Memory B cell (primary cell): ENCODE measurements at regions not wholly inside any gene's neighbourhood (a gene's known extent, or its start where the extent isn't known, plus 50 kb on each side); places are given as distances from the start of the nearest gene placed in this dataset.
"Not testable (repeated sequence)": the region's sequence is repeated elsewhere in the genome, so short reads cannot be mapped to it uniquely, and the experiment has no call there.

ENCODE experiments used
- ATAC-seq: fragments of 150-1000 bp; cut with Tn5 transposase; 2 replicates; pipeline ENCODE4 v1.10.0; 2021; ENCODE audit warnings: low read depth, mild to moderate bottlenecking, moderate library complexity
- DNase-seq, 2 donors: peaks; one replicate each; pipeline ENCODE4 v3.0.0; 2022; ENCODE audit warnings: low spot score in 2 of 2
- H3K27ac Mint-ChIP-seq: one replicate; pipeline ENCODE4 v1.8.0; 2022; ENCODE audit warnings: mild to moderate bottlenecking, moderate library complexity, mixed read lengths
- H3K27me3 Mint-ChIP-seq: one replicate; pipeline ENCODE4 v1.8.0; 2022; ENCODE audit warnings: mixed read lengths
- H3K36me3 Mint-ChIP-seq: one replicate; pipeline ENCODE4 v1.8.0; 2022; ENCODE audit warnings: mild to moderate bottlenecking, mixed read lengths
- H3K4me1 Mint-ChIP-seq: one replicate; pipeline ENCODE4 v1.8.0; 2022; ENCODE audit warnings: mixed read lengths
- H3K4me3 Mint-ChIP-seq: one replicate; pipeline ENCODE4 v1.8.0; 2022; ENCODE audit warnings: mild to moderate bottlenecking, moderate library complexity, mixed read lengths
- H3K9me3 Mint-ChIP-seq: one replicate; pipeline ENCODE4 v1.8.0; 2022; ENCODE audit warnings: mixed read lengths

GRCh38 chr10:91061608-91062007 lies 140.7 kb upstream of the ANKRD1 start:
- Mint-ChIP-seq H3K9me3 (no peaks in the 10 kb centered on the region), H3K27me3 (no peaks in the 10 kb centered on the region), H3K4me1 (no peaks in the 10 kb centered on the region), H3K4me3 (no peak overlapping the region), H3K36me3 (no peaks in the 10 kb centered on the region), H3K27ac (no peak overlapping the region)
- DNase-seq, result no peak
- ATAC-seq, result no peak

- Mint-ChIP-seq H3K9me3 (no peaks in the 10 kb centered on the region), H3K27me3 (peaks cover 1% of the 10 kb centered on the region), H3K36me3 (no peaks in the 10 kb centered on the region), H3K27ac (no peak overlapping the region), H3K4me1 (no peaks in the 10 kb centered on the region), H3K4me3 (no peak overlapping the region)
- ATAC-seq (no peak), DNase-seq (no peak)
These were observed 141.2 kb upstream of the ANKRD1 start for GRCh38 chr10:91062091-91062490.

DNA sequence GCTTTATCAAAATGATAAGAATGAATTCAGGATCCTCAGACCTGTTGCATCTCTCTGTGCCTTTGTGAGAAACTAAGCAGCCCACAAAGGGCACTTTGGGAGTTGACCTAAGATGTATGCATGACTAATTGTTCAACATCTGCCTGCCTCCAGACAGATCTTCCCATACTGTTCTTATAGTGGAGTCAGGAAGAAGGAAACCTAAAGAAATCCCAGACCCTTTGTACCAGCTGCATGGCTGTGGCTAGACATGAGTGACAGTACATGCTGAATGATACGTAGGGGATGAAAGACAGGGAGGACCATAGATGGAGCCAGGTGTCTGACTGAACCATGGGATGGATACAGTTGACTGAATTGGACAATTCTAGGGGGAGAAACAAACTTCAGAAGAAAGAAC lies 148.7 kb upstream of the PCGF5 start:
- Mint-ChIP-seq H3K4me1 (no peaks in the 10 kb centered on the region), H3K36me3 (no peaks in the 10 kb centered on the region), H3K27me3 (peaks cover 7% of the 10 kb centered on the region), H3K9me3 (no peaks in the 10 kb centered on the region), H3K4me3 (no peak overlapping the region), H3K27ac (no peak overlapping the region)
- ATAC-seq (no peak), DNase-seq (no peak)

DNA sequence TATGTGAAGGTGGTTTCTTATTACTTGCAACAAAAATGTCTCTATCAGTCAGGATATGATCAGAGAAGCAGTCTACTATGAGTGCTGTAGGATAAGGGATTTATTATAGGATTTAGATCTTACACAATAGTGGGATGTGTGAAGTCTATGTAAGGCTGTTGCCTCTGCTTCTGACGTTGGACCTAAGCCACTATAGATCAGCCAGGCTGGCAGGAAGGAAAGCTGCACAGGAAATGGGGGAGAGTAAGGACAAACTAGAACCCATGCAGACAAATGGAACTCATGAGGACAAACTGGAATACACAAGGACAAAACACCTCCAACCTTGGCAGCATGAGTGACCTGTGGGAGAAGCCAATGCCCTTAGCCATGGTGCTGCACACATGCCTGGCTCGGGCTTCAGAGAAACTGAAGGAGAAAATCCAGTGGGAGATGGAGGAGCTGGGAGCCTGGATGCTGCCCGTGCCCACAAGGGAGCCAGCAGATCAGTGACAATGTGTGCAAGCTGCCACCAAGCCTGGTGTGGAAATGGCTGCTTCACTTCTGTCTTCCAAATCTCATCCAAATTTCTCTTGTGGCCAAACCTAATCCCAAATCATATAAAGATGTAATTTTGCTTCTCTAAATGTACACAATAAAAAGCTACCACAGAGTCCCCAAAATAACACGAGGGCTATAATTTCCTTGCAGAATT lies 147.0 kb upstream of the PCGF5 start:
- Mint-ChIP-seq H3K36me3 (no peaks in the 10 kb centered on the region), H3K4me1 (no peaks in the 10 kb centered on the region), H3K4me3 (no peak overlapping the region), H3K9me3 (no peaks in the 10 kb centered on the region), H3K27ac (no peak overlapping the region), H3K27me3 (peaks cover 6% of the 10 kb centered on the region)
- no peak for ATAC-seq
- DNase-seq, result no peak

DNA sequence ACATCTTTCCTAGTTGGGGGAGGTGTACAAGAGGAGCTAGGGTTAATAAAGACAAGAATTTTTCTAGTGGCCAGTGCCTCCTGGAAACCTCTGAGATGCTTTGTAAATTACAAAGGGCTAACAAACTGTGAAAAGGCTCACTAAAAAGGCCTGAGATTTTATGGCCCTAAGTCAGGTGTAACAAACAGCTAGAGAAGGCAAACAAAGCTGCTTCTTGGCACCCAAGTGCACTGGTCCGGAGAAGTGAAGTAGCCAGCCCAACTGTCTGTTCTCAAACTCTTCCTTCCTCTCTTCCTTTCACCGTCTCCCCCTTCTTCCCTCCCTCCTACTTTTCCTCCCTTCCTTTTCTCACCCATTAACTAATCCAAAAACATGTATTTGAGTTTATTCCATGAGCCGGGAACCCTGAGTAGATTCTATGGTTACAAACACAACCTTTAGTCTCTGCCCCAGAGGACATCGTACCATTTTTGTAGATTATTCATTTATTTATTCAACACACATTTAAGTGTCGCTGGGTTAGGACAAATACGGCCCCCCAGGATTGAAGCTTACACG lies 143.4 kb upstream of the PCGF5 start:
- no peak for ATAC-seq
- no peak for DNase-seq
- H3K27ac Mint-ChIP-seq, result no peak overlapping the region
- no peaks in the 10 kb centered on the region for H3K36me3 Mint-ChIP-seq
- peaks cover 6% of the 10 kb centered on the region for H3K27me3 Mint-ChIP-seq
- H3K9me3 Mint-ChIP-seq, result no peaks in the 10 kb centered on the region
- peaks cover 2% of the 10 kb centered on the region for H3K4me1 Mint-ChIP-seq
- no peak overlapping the region for H3K4me3 Mint-ChIP-seq

- Mint-ChIP-seq H3K36me3 (no peaks in the 10 kb centered on the region), H3K4me3 (no peak overlapping the region), H3K9me3 (peaks cover 1% of the 10 kb centered on the region), H3K4me1 (peaks cover 3% of the 10 kb centered on the region), H3K27me3 (peaks cover 3% of the 10 kb centered on the region), H3K27ac (no peak overlapping the region)
- DNase-seq, result no peak
- ATAC-seq, result no peak
These were observed 142.9 kb upstream of the PCGF5 start for GRCh38 chr10:91077549-91078071.

- DNase-seq (no peak), ATAC-seq (no peak)
- Mint-ChIP-seq H3K27me3 (peaks cover 3% of the 10 kb centered on the region), H3K9me3 (peaks cover 1% of the 10 kb centered on the region), H3K36me3 (no peaks in the 10 kb centered on the region), H3K27ac (no peak overlapping the region), H3K4me1 (peaks cover 3% of the 10 kb centered on the region), H3K4me3 (no peak overlapping the region)
These were observed 139.7 kb upstream of the PCGF5 start for GRCh38 chr10:91080776-91081175.

GRCh38 chr10:91082447-91082846 lies 138.0 kb upstream of the PCGF5 start:
- no peak for DNase-seq
- H3K27me3 Mint-ChIP-seq, result peaks cover 2% of the 10 kb centered on the region
- ATAC-seq, result no peak
- no peak overlapping the region for H3K27ac Mint-ChIP-seq
- H3K4me3 Mint-ChIP-seq, result no peak overlapping the region
- H3K4me1 Mint-ChIP-seq, result peaks cover 3% of the 10 kb centered on the region
- H3K36me3 Mint-ChIP-seq, result no peaks in the 10 kb centered on the region
- peaks cover 1% of the 10 kb centered on the region for H3K9me3 Mint-ChIP-seq

GRCh38 chr10:91088300-91089140 lies 131.9 kb upstream of the PCGF5 start:
- Mint-ChIP-seq H3K27ac (no peak overlapping the region), H3K4me3 (no peak overlapping the region), H3K9me3 (no peaks in the 10 kb centered on the region), H3K27me3 (no peaks in the 10 kb centered on the region), H3K36me3 (peaks cover 2% of the 10 kb centered on the region), H3K4me1 (peaks cover 2% of the 10 kb centered on the region)
- ATAC-seq, result peak; percentile 74
- no peak for DNase-seq

GRCh38 chr10:91090761-91091529 lies 129.5 kb upstream of the PCGF5 start:
- DNase-seq (no peak), ATAC-seq (peak; percentile 53)
- H3K27ac Mint-ChIP-seq, result no peak overlapping the region
- H3K9me3 Mint-ChIP-seq, result peaks cover 9% of the 10 kb centered on the region
- no peaks in the 10 kb centered on the region for H3K27me3 Mint-ChIP-seq
- H3K36me3 Mint-ChIP-seq, result peaks cover 9% of the 10 kb centered on the region
- H3K4me3 Mint-ChIP-seq, result no peak overlapping the region
- H3K4me1 Mint-ChIP-seq, result peaks cover 4% of the 10 kb centered on the region

DNA sequence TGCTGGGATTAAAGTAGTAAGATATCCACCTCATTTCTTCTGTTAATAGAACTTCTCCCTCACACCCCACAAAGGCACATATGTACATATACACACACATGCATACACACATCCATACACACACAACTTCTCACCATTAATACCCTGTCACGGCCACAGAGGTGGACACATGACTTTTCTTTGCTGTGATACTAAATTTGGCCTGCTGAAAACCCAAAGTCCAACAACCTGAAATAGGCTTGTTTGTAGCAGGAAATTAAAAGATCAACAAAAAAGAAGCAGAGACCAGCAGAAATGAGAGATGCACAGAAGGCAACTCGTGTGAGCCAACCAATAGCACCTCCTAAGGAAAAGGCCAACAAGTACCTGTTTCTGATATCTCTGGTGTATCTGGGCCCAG lies 128.7 kb upstream of the PCGF5 start:
- ATAC-seq, result no peak
- Mint-ChIP-seq H3K4me1 (peaks cover 4% of the 10 kb centered on the region), H3K27me3 (no peaks in the 10 kb centered on the region), H3K4me3 (no peak overlapping the region), H3K9me3 (peaks cover 9% of the 10 kb centered on the region), H3K36me3 (peaks cover 9% of the 10 kb centered on the region), H3K27ac (no peak overlapping the region)
- DNase-seq, result no peak

DNA sequence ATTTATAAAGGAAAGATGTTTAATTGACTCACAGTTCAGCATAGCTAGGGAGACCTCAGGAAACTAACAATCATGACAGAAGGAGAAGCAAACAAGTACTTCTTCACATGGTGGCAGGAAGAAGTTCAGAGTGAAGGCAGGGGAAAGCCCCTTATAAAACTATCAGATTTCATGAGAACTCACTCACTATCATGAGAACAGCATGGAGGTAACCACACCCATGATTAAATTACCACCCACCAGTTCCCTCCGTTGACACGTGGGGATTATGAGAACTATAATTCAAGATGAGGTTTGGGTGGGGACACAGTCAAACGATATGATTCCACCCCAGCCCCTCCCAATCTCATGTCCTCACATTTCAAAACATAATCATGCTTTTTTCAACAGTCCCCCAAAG lies 124.2 kb upstream of the PCGF5 start:
- Mint-ChIP-seq H3K9me3 (peaks cover 14% of the 10 kb centered on the region), H3K27ac (no peak overlapping the region), H3K4me1 (peaks cover 4% of the 10 kb centered on the region), H3K36me3 (peaks cover 16% of the 10 kb centered on the region), H3K27me3 (no peaks in the 10 kb centered on the region), H3K4me3 (no peak overlapping the region)
- ATAC-seq (no peak), DNase-seq (no peak)

DNA sequence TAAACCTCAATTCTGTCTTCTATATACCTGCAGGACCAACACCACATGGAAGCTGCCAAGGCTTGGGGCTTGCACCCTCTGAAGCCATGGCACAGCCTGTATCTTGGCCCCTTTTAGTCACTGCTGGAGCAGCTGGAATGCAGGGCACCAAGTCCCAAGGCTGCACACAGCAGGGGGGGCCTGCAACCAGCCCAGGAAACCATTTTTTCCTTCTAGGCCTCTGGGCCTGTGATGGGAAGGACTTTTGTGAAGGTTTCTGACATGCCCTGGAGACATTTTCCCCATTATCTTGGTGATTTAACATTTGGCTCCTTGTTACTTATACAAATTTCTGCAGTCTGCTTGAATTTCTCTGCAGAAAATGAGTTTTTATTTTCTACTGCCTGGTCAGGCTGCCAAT lies 123.2 kb upstream of the PCGF5 start:
- Mint-ChIP-seq H3K9me3 (peaks cover 14% of the 10 kb centered on the region), H3K4me1 (peaks cover 2% of the 10 kb centered on the region), H3K4me3 (no peak overlapping the region), H3K27ac (no peak overlapping the region), H3K27me3 (no peaks in the 10 kb centered on the region), H3K36me3 (peaks cover 16% of the 10 kb centered on the region)
- no peak for DNase-seq
- ATAC-seq, result no peak

DNA sequence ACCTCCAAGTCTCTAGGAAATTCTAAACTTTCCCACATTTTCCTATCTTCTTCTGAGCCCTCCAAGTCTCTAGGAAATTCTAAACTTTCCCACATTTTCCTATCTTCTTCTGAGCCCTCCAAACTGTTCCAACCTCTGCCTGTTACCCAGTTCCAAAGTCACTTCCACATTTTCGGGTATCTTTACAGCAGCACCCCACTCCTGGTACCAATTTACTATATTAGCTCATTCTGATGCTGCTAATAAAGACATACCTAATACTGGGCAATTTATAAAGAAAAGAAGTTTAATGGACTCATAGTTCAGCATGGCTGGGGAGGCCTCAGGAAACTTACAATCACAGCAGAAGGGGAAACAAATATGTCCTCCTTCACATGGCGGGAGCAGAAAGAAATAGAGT lies 122.4 kb upstream of the PCGF5 start:
- not testable (repeated sequence) for ATAC-seq, H3K27me3 Mint-ChIP-seq, H3K4me1 Mint-ChIP-seq, H3K4me3 Mint-ChIP-seq, H3K27ac Mint-ChIP-seq, DNase-seq
- peaks cover 14% of the 10 kb centered on the region for H3K36me3 Mint-ChIP-seq
- peaks cover 14% of the 10 kb centered on the region for H3K9me3 Mint-ChIP-seq
